ENCODE measurements at regions not wholly inside any gene's neighbourhood (a gene's known extent, or its start where the extent isn't known, plus 50 kb on each side); places are given as distances from the start of the nearest gene placed in this dataset.

GRCh38 chr12:58491306-58491705, 429.0 kb downstream of the LRIG3 start:
- peak; percentile 56 for DNase-seq

- no peak for DNase-seq
These were observed 423.7 kb downstream of the LRIG3 start for GRCh38 chr12:58496411-58497190.

- DNase-seq = no peak
These were observed 419.9 kb downstream of the LRIG3 start for GRCh38 chr12:58500399-58500798.

GRCh38 chr12:58502226-58502625, 418.1 kb downstream of the LRIG3 start:
- no peak for DNase-seq

- no peak for DNase-seq
These were observed 417.5 kb downstream of the LRIG3 start for GRCh38 chr12:58502841-58503240.

GRCh38 chr12:58503731-58504130, 416.6 kb downstream of the LRIG3 start:
- no peak for DNase-seq

- DNase-seq = peak; percentile 64
These were observed 416.0 kb downstream of the LRIG3 start for GRCh38 chr12:58504143-58504938.

GRCh38 chr12:58509116-58509885, 411.0 kb downstream of the LRIG3 start:
- no peak for DNase-seq

- no peak for DNase-seq
These were observed 406.9 kb downstream of the LRIG3 start for GRCh38 chr12:58513301-58513834.

- DNase-seq = peak; percentile 48
These were observed 406.5 kb downstream of the LRIG3 start for GRCh38 chr12:58513852-58514251.

- no peak for DNase-seq
These were observed 400.5 kb downstream of the LRIG3 start for GRCh38 chr12:58519839-58520238.

GRCh38 chr12:58521152-58521551, 399.2 kb downstream of the LRIG3 start:
- DNase-seq = no peak

- DNase-seq = no peak
These were observed 398.5 kb downstream of the LRIG3 start for GRCh38 chr12:58521796-58522195.

- no peak for DNase-seq
These were observed 396.9 kb downstream of the LRIG3 start for GRCh38 chr12:58523360-58523759.

GRCh38 chr12:58528271-58528670, 392.0 kb downstream of the LRIG3 start:
- no peak for DNase-seq

- DNase-seq = peak; percentile 66
These were observed 391.1 kb downstream of the LRIG3 start for GRCh38 chr12:58529114-58529665.

- DNase-seq = peak; percentile 93
These were observed 390.2 kb downstream of the LRIG3 start for GRCh38 chr12:58529897-58530741.

- DNase-seq = peak; percentile 42
These were observed 389.6 kb downstream of the LRIG3 start for GRCh38 chr12:58530742-58531062.

- no peak for DNase-seq
These were observed 387.3 kb downstream of the LRIG3 start for GRCh38 chr12:58532855-58533608.

- no peak for DNase-seq
These were observed 386.7 kb downstream of the LRIG3 start for GRCh38 chr12:58533652-58534051.

GRCh38 chr12:58537278-58537677, 383.0 kb downstream of the LRIG3 start:
- DNase-seq = peak; percentile 87

All from skin of body (tissue), 1 donor.